ENCODE measurements at regions not wholly inside any gene's neighbourhood (a gene's known extent, or its start where the extent isn't known, plus 50 kb on each side); places are given as distances from the start of the nearest gene placed in this dataset.

- TF ChIP-seq CTCF (conservative IDR thresholded peaks at IDR 0.05; ENCODE audit: low read depth, low read length) (no peak), POLR2A (IDR thresholded peaks at IDR 0.05; ENCODE audit: low read depth, low read length) (no peak), MAZ (IDR thresholded peaks at IDR 0.05; ENCODE audit: borderline replicate concordance, low read depth, low read length) (no peak), RAD21 (IDR thresholded peaks at IDR 0.05; ENCODE audit: low read length) (no peak), FOS (IDR thresholded peaks at IDR 0.05; ENCODE audit: low read depth, low read length) (no peak), ELK1 (IDR thresholded peaks at IDR 0.05; ENCODE audit: borderline replicate concordance, low read depth, low read length) (no peak), BHLHE40 (IDR thresholded peaks at IDR 0.05; ENCODE audit: low read depth, low read length) (no peak), CHD1 (IDR thresholded peaks at IDR 0.05; ENCODE audit: low read depth, low read length) (no peak), USF2 (IDR thresholded peaks at IDR 0.05; ENCODE audit: low read depth, low read length) (no peak), MAFK (IDR thresholded peaks at IDR 0.05; ENCODE audit: low read depth, low read length) (no peak)
Measured at GRCh38 chr22:20644071-20644642, 129.8 kb upstream of the SERPIND1 start.
